ENCODE measurements at regions not wholly inside any gene's neighbourhood (a gene's known extent, or its start where the extent isn't known, plus 50 kb on each side); places are given as distances from the start of the nearest gene placed in this dataset.

GRCh38 chr3:110343376-110343775 is 728.2 kb upstream of the NECTIN3 start:
- Histone ChIP-seq H3K9ac (ENCODE audit: low read depth in 1 of 2, low read length in 2 of 2) (no peak overlapping the region), H3K4me1 (ENCODE audit: control insufficient read depth in 4 of 4, insufficient read depth in 4 of 4, low read length in 3 of 4) (peaks cover 0 to 8% (median 0%) of the 10 kb centered on the region in 4 donors), H3K9me3 (ENCODE audit: control insufficient read depth in 4 of 4, low read length in 3 of 4) (no peaks in the 10 kb centered on the region), H3K27ac (ENCODE audit: low read depth in 1 of 2, low read length in 2 of 2) (no peak overlapping the region), H3K4me3 (ENCODE audit: low read depth in 1 of 3, low read length in 3 of 3) (no peak overlapping the region), H3K36me3 (ENCODE audit: control insufficient read depth in 4 of 4, insufficient read depth in 3 of 4, low read depth in 1 of 4, low read length in 3 of 4) (no peaks in the 10 kb centered on the region), H3K27me3 (ENCODE audit: control insufficient read depth in 4 of 4, insufficient read depth in 4 of 4, low read length in 3 of 4) (no peaks in the 10 kb centered on the region)
- TF ChIP-seq HNF4A (conservative IDR thresholded peaks at IDR 0.05): no peak
- no peak for TF ChIP-seq NR2F2 (IDR thresholded peaks at IDR 0.05)
- TF ChIP-seq, protein P1, sequence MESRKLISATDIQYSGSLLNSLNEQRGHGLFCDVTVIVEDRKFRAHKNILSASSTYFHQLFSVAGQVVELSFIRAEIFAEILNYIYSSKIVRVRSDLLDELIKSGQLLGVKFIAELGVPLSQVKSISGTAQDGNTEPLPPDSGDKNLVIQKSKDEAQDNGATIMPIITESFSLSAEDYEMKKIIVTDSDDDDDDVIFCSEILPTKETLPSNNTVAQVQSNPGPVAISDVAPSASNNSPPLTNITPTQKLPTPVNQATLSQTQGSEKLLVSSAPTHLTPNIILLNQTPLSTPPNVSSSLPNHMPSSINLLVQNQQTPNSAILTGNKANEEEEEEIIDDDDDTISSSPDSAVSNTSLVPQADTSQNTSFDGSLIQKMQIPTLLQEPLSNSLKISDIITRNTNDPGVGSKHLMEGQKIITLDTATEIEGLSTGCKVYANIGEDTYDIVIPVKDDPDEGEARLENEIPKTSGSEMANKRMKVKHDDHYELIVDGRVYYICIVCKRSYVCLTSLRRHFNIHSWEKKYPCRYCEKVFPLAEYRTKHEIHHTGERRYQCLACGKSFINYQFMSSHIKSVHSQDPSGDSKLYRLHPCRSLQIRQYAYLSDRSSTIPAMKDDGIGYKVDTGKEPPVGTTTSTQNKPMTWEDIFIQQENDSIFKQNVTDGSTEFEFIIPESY (IDR thresholded peaks at IDR 0.05): no peak
- TF ChIP-seq EGR1 (IDR thresholded peaks at IDR 0.05; ENCODE audit: low read depth in 2 of 2): no peak
- no peak for TF ChIP-seq HNF4G (IDR thresholded peaks at IDR 0.05)
- no peak for TF ChIP-seq YY1 (IDR thresholded peaks at IDR 0.05)
- no peak for TF ChIP-seq JUND (IDR thresholded peaks at IDR 0.05)
- no peak for TF ChIP-seq FOXA1 (IDR thresholded peaks at IDR 0.05)
- no peak for TF ChIP-seq RXRA (IDR thresholded peaks at IDR 0.05)
- TF ChIP-seq MAX (IDR thresholded peaks at IDR 0.05): no peak
- TF ChIP-seq CTCF (IDR thresholded peaks at IDR 0.05; ENCODE audit: low read depth, low read length, missing input control): no peak
- no peak for TF ChIP-seq FOXA2 (IDR thresholded peaks at IDR 0.05)
- no peak for TF ChIP-seq ATF3 (IDR thresholded peaks at IDR 0.05)
- no peak for TF ChIP-seq GABPA (IDR thresholded peaks at IDR 0.05 in 1 of 2, conservative IDR thresholded peaks at IDR 0.05 in 1 of 2)
- TF ChIP-seq REST (IDR thresholded peaks at IDR 0.05): no peak
- WGBS: 96% methylated on average over 3 of the region's 3 CpGs
- DNase-seq (ENCODE audit: low spot score): no peak

- DNase-seq (ENCODE audit: low spot score): no peak
- 96% methylated on average over 1 of the region's 1 CpG for WGBS
- TF ChIP-seq GABPA (IDR thresholded peaks at IDR 0.05 in 1 of 2, conservative IDR thresholded peaks at IDR 0.05 in 1 of 2): no peak
- TF ChIP-seq RXRA (IDR thresholded peaks at IDR 0.05): no peak
- TF ChIP-seq HNF4A (conservative IDR thresholded peaks at IDR 0.05): no peak
- TF ChIP-seq CTCF (IDR thresholded peaks at IDR 0.05; ENCODE audit: low read depth, low read length, missing input control): no peak
- TF ChIP-seq SP1 (IDR thresholded peaks at IDR 0.05): no peak
- TF ChIP-seq FOXA1 (IDR thresholded peaks at IDR 0.05): no peak
- TF ChIP-seq JUND (IDR thresholded peaks at IDR 0.05): no peak
- no peak for TF ChIP-seq EGR1 (IDR thresholded peaks at IDR 0.05; ENCODE audit: low read depth in 2 of 2)
- TF ChIP-seq REST (IDR thresholded peaks at IDR 0.05): no peak
- TF ChIP-seq NR2F2 (IDR thresholded peaks at IDR 0.05): no peak
- TF ChIP-seq TAF1 (conservative IDR thresholded peaks at IDR 0.05): no peak
- TF ChIP-seq FOXA2 (IDR thresholded peaks at IDR 0.05): no peak
- no peak for TF ChIP-seq ATF3 (IDR thresholded peaks at IDR 0.05)
- TF ChIP-seq HNF4G (IDR thresholded peaks at IDR 0.05): no peak
Measured at GRCh38 chr3:110343945-110344344, 727.7 kb upstream of the NECTIN3 start.

More at GRCh38 chr3:110343945-110344344, 727.7 kb upstream of the NECTIN3 start:
- Histone ChIP-seq H3K9ac (ENCODE audit: low read depth in 1 of 2, low read length in 2 of 2) (no peak overlapping the region), H3K27me3 (ENCODE audit: control insufficient read depth in 4 of 4, insufficient read depth in 4 of 4, low read length in 3 of 4) (no peaks in the 10 kb centered on the region), H3K9me3 (ENCODE audit: control insufficient read depth in 4 of 4, low read length in 3 of 4) (no peaks in the 10 kb centered on the region), H3K4me3 (ENCODE audit: low read depth in 1 of 3, low read length in 3 of 3) (no peak overlapping the region), H3K27ac (ENCODE audit: low read depth in 1 of 2, low read length in 2 of 2) (no peak overlapping the region), H3K4me1 (ENCODE audit: control insufficient read depth in 4 of 4, insufficient read depth in 4 of 4, low read length in 3 of 4) (peaks cover 0 to 8% (median 0%) of the 10 kb centered on the region in 4 donors), H3K36me3 (ENCODE audit: control insufficient read depth in 4 of 4, insufficient read depth in 3 of 4, low read depth in 1 of 4, low read length in 3 of 4) (no peaks in the 10 kb centered on the region)
